GM18508 (cell line): ENCODE measurements at regions not wholly inside any gene's neighbourhood (a gene's known extent, or its start where the extent isn't known, plus 50 kb on each side); places are given as distances from the start of the nearest gene placed in this dataset.
"Not testable (repeated sequence)": the region's sequence is repeated elsewhere in the genome, so short reads cannot be mapped to it uniquely, and the experiment has no call there.

Experiments
- ATAC-seq: cut with Tn5 transposase; IDR thresholded peaks from one replicate; pipeline ENCODE4 v1.9.1; 2021; ENCODE audit warnings: moderate number of reproducible peaks; ENCODE audit not compliant: insufficient read depth, unreplicated experiment

DNA sequence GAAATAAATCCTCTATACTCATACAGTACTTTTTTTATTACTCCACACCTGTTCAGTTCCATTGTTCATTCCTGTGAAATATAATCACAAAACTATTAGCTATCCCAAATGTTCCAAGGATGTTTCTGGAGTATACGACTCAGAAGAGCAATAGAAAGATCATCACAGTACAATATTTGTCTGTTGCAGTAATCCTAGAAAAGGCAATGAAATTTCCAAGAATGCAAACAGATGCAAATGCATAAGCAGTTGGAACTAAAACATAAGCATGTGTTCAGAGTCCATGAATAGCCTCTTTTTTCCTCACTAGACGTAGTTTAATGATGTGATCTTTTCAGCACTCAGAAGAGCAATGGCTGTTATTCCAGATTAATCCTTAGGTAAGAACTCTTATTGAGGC is 55.2 kb downstream of the RTL3 start:
- no peak for ATAC-seq

GRCh38 chrX:78595901-78596502 is 63.1 kb downstream of the RTL3 start:
- no peak for ATAC-seq

DNA sequence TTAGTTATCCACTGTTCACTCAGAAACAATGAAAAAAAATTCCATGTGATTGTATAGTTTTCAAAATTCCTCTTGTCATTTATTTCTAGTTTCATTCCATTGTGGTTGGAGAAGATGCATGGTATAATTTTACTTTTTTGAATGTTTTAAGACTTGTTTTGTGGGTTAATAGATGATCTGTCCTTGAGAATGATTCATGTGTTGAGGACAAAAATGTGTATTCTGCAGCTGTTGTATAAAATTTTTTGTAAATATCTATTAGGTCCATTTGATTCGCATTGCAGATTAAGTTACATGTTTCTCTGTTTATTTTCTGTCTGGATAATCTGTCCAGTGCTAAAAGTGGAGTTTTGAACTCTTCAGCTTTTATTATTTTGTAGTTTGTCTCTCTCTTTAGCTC is 65.4 kb downstream of the RTL3 start:
- no peak for ATAC-seq

- ATAC-seq: no peak
Observed at GRCh38 chrX:78592030-78592429, 67.1 kb downstream of the RTL3 start.

- no peak for ATAC-seq
Observed at GRCh38 chrX:78574306-78574705, 84.8 kb downstream of the RTL3 start.

GRCh38 chrX:78573630-78574029 is 85.5 kb downstream of the RTL3 start:
- no peak for ATAC-seq

DNA sequence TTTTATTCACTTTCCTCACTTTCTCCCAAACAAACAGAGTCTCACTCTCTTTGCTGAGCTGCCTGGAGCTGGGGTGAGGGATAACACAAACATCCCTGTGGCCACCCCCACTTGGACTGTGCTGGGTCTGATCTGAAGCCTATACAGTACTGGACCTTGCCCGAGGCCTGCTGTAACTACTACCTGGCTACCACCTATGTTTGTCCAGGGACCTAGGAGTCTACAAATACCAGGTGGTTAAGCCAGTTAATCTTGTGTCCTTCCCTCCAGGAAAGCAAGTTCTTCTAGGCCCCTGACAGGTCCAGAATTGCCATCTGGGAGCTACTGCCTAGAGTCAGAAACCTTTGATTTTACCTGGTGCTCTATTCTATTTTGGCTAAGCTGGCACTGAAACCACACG is 87.3 kb downstream of the RTL3 start:
- ATAC-seq: no peak

- ATAC-seq: no peak
Observed at GRCh38 chrX:78555401-78555980, 103.6 kb downstream of the RTL3 start.

- ATAC-seq: not testable (repeated sequence)
Observed at GRCh38 chrX:78552628-78553027, 106.5 kb downstream of the RTL3 start.

- ATAC-seq: no peak
Observed at GRCh38 chrX:78548012-78548411, 111.1 kb downstream of the RTL3 start.

DNA sequence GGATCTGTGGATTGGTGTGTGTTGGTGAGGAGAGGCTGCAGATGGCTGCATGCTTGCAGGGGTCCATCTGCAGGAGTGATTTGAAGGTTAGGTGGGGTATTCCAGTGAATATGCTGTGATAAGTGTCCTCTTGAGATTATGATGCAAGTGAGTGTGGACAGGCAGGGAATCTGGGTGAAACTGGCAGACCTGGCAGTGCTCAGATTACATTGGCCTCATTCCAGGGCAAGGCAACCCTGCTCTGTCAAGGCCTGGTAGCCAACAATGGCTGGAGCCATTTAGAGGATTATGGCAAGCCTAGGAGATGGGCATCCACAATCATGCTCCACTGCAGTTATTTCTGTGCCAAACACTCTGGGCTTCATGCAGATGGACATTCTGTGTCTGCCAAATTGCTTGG is 113.9 kb downstream of the RTL3 start:
- no peak for ATAC-seq

DNA sequence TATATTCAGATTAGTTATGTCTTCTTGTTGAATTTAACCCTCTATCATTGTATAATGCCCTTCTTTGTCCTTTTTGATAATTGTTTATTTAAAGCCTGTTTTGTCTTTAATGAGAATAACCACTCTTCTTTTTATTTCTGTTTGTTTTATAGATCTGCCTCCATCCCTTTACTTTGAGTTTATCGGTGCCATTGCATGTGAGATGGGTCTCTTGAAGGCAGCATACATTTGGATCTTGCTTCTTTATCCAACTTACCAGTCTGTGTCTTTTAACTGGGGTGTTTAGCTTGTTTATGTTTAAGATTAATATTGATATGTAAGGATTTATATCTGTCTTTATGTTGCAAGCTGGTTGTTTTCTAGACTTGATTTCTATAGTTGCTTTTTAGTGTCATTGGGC is 115.8 kb downstream of the RTL3 start:
- no peak for ATAC-seq

- no peak for ATAC-seq
Observed at GRCh38 chrX:78540171-78540570, 119.0 kb downstream of the RTL3 start.

DNA sequence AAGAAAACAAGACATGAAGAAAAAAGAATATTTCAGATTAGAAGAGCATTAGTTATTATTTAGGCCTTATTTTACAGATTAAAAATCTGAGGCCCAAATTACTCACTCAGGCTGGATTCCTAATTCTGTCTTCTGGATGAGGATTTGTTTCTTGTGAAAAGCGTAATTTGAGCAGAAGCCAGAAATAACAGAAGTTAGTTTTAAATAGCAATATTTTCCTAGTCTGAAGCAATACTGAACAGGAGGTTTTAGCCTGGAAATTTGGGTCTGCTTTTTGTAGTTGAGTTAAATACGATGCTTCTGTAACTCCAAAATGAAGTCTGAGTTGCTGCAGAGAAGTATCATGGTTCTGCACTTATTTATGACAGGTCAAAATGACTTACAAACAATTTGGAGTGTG is 124.9 kb downstream of the RTL3 start:
- no peak for ATAC-seq

- no peak for ATAC-seq
Observed at GRCh38 chrX:78532363-78532762, 126.8 kb downstream of the RTL3 start.

DNA sequence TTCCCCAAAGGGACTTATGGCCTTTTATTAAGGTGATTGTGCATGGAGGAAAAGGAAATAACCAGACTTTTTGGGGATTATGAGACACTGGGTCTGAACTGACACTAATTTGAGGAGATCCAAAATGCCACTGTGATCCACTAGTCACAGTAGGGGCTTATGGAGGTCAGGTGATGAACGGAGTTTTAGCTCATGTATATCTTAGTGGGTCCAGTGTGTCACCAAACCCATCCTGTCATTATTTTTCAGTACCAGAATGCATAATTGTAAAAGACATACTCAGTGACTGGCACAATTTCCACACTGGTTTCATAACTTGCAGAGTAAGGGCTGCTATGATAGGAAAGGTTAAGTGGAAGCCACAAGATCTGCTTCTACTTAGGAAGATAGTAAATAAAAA is 131.3 kb downstream of the RTL3 start:
- no peak for ATAC-seq

DNA sequence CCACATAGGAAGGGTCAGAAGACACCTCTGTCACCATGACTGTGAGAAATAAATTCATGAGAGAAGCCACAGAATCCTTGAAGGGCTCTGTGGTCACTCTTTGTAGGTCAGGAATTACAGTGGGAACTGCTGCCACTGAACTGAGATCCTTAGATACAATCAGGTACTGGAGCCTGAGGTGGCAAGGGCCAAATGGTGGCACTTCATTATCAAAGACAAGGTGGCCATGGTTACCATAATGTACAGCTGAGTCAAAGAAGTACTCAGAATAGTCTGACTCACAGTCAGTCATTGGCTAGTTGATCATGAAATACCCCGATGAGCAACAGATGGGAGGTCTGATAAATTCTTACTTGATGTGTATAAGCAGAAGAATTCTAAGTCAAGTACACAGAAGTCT is 131.9 kb downstream of the RTL3 start:
- no peak for ATAC-seq

DNA sequence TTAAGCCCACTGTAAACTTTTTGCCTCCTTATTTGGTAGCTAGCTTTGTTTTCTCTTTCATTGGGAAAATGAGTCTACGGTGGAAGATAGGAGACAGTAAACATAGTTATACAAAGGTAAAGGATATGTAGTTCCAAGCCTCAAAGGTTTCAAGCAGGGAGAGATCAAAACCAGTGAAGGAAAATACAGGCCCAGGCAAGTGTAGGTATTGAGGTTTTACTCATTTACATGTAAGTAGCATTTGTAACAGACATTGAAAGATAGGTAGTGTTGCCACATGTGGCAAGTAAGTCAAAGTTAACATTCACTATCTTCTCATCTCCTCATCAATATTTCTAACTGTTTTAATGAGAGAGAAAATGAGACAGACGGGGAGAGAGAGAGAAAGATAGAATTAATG is 136.5 kb downstream of the RTL3 start:
- ATAC-seq: no peak

- ATAC-seq: peak; percentile 90
Observed at GRCh38 chrX:78517124-78517523, 142.0 kb downstream of the RTL3 start.

DNA sequence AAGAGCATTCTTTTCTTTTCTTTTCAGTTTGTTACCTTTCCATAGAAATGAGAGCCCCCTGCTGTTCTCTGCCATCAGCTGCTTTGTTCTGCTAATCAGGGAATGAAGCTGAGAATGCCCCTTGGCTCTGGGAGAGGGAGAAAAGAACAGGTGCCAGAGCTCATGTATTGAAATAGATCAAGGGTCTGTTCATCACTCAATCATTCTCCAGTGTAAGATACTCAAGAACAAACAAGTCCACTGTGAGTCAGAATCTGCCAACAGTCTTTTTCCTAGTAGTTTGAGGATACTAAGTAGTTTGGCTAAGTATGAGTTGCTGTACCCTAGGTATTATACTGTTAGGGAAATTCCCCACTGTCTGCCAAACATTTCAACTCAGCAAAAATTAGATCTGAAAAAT is 144.3 kb downstream of the RTL3 start:
- no peak for ATAC-seq

DNA sequence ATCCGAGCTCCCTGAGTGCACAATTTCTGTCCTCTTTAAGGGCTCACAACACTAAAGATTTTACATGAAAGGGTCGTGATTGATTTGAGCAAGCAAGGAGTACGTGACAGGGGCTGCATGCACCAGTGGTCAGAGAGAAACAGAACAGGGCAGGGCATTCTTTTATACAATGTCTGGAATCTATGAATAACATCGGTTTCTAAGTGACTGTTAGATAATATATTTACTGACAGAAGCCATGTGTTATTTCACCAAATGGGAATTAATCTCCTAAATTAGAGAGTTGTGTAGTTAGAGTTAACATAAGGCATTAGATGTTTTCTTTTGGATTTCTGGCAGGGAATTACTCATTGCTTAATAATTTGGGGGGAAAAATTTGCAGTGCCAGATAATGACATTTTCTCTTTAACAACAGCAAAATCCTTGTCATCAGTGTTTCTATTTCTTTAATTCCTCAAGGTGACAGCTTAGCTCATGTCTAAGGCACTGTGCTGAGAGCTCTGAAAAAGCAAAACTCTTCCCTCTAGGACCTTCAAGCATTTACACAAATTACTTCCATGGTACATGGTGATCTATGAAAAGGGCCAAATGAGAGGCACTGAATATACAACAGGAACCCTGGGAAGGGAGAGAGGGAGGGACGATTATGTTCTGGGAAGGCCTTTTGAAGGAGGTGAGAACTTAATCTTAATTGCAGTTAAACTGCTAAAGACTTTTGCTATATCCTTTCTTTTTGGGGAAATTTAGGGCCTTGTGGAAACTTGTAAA is 145.0 kb downstream of the RTL3 start:
- ATAC-seq: no peak

DNA sequence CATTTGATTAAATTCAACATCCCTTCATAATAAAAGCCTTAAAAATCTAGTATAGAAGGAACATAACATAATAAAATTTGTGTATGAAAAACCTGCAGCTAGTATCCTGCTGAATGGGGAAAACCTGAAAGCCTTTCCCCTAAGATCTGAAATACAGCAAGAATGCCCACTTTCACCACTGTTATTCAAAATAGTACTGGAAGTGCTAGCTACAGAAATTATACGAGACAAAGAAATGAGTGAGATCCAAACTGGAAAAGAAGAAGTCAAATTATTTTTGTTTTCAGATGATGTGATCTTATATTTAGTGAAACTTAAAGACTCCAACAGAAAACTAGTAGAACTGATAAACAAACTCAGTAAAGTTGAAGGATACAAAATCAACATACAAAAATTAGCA is 152.9 kb downstream of the RTL3 start:
- ATAC-seq: no peak
